ENCODE measurements at regions not wholly inside any gene's neighbourhood (a gene's known extent, or its start where the extent isn't known, plus 50 kb on each side); places are given as distances from the start of the nearest gene placed in this dataset.
A peak's percentile ranks its signal among the peaks of the same experiment; 100 is the strongest.

- no peak for DNase-seq
Measured at GRCh38 chr18:37985126-37985525, 419.5 kb upstream of the CELF4 start.

GRCh38 chr18:37980556-37980955 is 415.0 kb upstream of the CELF4 start:
- no peak for DNase-seq

- DNase-seq: no peak
Measured at GRCh38 chr18:37975446-37975845, 409.8 kb upstream of the CELF4 start.

- DNase-seq: peak; percentile 97 to 99
Measured at GRCh38 chr18:37967261-37967660, 401.7 kb upstream of the CELF4 start.

- no peak for DNase-seq
Measured at GRCh38 chr18:37965572-37965970, 400.0 kb upstream of the CELF4 start.

GRCh38 chr18:37964885-37965571 is 399.4 kb upstream of the CELF4 start:
- no peak for DNase-seq

GRCh38 chr18:37963837-37964236 is 398.2 kb upstream of the CELF4 start:
- DNase-seq: no peak

- DNase-seq: peak; percentile 57 to 94
Measured at GRCh38 chr18:37962316-37962966, 396.8 kb upstream of the CELF4 start.

- DNase-seq: no peak
Measured at GRCh38 chr18:37958499-37958898, 392.9 kb upstream of the CELF4 start.

- DNase-seq: no peak
Measured at GRCh38 chr18:37956902-37957301, 391.3 kb upstream of the CELF4 start.

- DNase-seq: no peak
Measured at GRCh38 chr18:37956020-37956419, 390.4 kb upstream of the CELF4 start.

- DNase-seq: peak in 1 of 2 experiments; percentile 21
Measured at GRCh38 chr18:37955201-37955600, 389.6 kb upstream of the CELF4 start.

- no peak for DNase-seq
Measured at GRCh38 chr18:37953876-37954275, 388.3 kb upstream of the CELF4 start.

GRCh38 chr18:37948471-37948870 is 382.9 kb upstream of the CELF4 start:
- DNase-seq: no peak

GRCh38 chr18:37946324-37946723 is 380.7 kb upstream of the CELF4 start:
- no peak for DNase-seq

- DNase-seq: no peak
Measured at GRCh38 chr18:37944700-37945270, 379.2 kb upstream of the CELF4 start.

GRCh38 chr18:37937287-37937686 is 371.7 kb upstream of the CELF4 start:
- no peak for DNase-seq

GRCh38 chr18:37935086-37935485 is 369.5 kb upstream of the CELF4 start:
- DNase-seq: no peak

- no peak for DNase-seq
Measured at GRCh38 chr18:37930640-37931039, 365.0 kb upstream of the CELF4 start.

GRCh38 chr18:37922162-37922561 is 356.6 kb upstream of the CELF4 start:
- no peak for DNase-seq

GRCh38 chr18:37920865-37921264 is 355.3 kb upstream of the CELF4 start:
- no peak for DNase-seq

- no peak for DNase-seq
Measured at GRCh38 chr18:37913051-37913450, 347.5 kb upstream of the CELF4 start.

- DNase-seq: no peak
Measured at GRCh38 chr18:37902344-37902743, 336.7 kb upstream of the CELF4 start.

GRCh38 chr18:37900326-37900725 is 334.7 kb upstream of the CELF4 start:
- DNase-seq: no peak

Measured in cerebellar nuclear complex (tissue), 1 donor.